ENCODE measurements at regions not wholly inside any gene's neighbourhood (a gene's known extent, or its start where the extent isn't known, plus 50 kb on each side); places are given as distances from the start of the nearest gene placed in this dataset.

DNA sequence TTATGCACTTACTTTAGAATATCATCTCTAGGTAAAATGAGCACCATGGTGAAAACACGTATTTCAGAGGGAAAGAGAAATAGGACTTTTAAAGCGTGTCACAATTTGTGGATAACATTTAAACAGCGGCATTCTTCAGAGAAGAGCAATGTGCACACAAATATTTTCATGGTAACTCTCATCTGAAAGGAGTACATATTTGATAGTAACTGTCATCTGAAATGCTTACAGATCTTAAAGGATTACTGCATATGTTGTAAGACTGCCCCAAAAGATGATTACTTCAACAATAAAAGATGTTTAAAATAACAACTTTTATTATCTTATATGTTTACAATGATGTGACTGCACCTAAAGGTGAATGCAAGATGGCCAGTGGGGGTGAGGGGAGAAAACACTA, 408.8 kb downstream of the PLA2G4A start:
- TF ChIP-seq CREB1 (IDR thresholded peaks at IDR 0.05; ENCODE audit: low read depth) (no peak), TAF1 (IDR thresholded peaks at IDR 0.05; ENCODE audit: low read depth) (no peak), EP300 (IDR thresholded peaks at IDR 0.05; ENCODE audit: borderline replicate concordance) (no peak)
- TF ChIP-seq, protein P1, sequence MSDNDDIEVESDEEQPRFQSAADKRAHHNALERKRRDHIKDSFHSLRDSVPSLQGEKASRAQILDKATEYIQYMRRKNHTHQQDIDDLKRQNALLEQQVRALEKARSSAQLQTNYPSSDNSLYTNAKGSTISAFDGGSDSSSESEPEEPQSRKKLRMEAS (IDR thresholded peaks at IDR 0.05) = no peak
